ENCODE measurements at regions not wholly inside any gene's neighbourhood (a gene's known extent, or its start where the extent isn't known, plus 50 kb on each side); places are given as distances from the start of the nearest gene placed in this dataset.

DNA sequence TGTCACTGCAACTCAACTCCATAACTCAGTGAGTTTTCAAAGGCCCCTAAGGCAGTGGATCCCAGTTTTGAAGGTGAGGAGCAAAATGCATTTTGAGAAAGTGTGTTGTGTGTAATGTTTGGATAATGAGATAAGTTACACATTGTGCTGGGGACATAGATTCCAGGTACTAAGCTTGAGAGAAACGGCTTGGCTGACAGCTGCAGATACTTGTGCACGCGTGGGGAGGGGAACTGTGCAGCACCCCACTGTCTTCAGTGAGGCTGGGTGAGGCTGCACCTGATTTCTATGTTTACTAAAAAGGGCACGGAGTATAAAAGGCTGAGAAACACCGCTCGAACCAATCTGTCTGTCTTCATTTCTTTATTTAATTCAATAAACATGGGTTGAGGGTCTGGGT is 254.0 kb upstream of the COPS8 start:
- TF ChIP-seq ZNF274 (IDR thresholded peaks at IDR 0.05; ENCODE audit: low read depth, low read length) = no peak
- TF ChIP-seq YY1 (IDR thresholded peaks at IDR 0.05; ENCODE audit: insufficient read depth, insufficient read length) = no peak

Measured in NT2/D1 (cell line).